H1 (cell line): ENCODE measurements at regions not wholly inside any gene's neighbourhood (a gene's known extent, or its start where the extent isn't known, plus 50 kb on each side); places are given as distances from the start of the nearest gene placed in this dataset.
A peak's percentile ranks its signal among the peaks of the same experiment; 100 is the strongest.

Experiments used
- CTCF ChIA-PET: fragments of 300-600 bp; sonication (Branson Sonifier 250); formaldehyde crosslinking; loops from one replicate; lab custom pipeline; 2021; ENCODE audit not compliant: partially characterized antibody; lab: Charles Lee
- POLR2A ChIA-PET: fragments of 300-600 bp; sonication (Branson Sonifier 250); formaldehyde crosslinking; loops from one replicate; lab custom pipeline; 2021; ENCODE audit warnings: inconsistent platforms; ENCODE audit not compliant: partially characterized antibody; lab: Charles Lee
- DNase-seq, 2 experiments: peaks; one replicate each; pipeline versions ENCODE4 v3.0.0 to v3.0.0-alpha.2; 2010 to 2022; ENCODE audit warnings: low spot score in 2 of 2, low read depth in 1 of 2, mixed read lengths in 1 of 2
- FAIRE-seq: peaks from 2 replicates; lab custom pipeline; 2011; peaks lifted over from hg19 to GRCh38; lab: Jason Lieb, UNC
- H2AFZ ChIP-seq: 2 replicates; pipeline ENCODE4 v1.8.1; 2012; ENCODE audit warnings: low read length, inconsistent platforms
- H2AK5ac ChIP-seq: 2 replicates; pipeline ENCODE4 v1.6.1; 2013; ENCODE audit warnings: low read depth, low read length
- H2BK120ac ChIP-seq: replicated peaks from 2 replicates; pipeline ENCODE3; 2013; ENCODE audit warnings: low read depth, low read length, inconsistent platforms
- H2BK12ac ChIP-seq: 2 replicates; pipeline ENCODE4 v1.6.1; 2013; ENCODE audit warnings: low read depth, low read length
- H2BK15ac ChIP-seq: 2 replicates; pipeline ENCODE4 v1.6.1; 2013; ENCODE audit warnings: low read length
- H2BK20ac ChIP-seq: 2 replicates; pipeline ENCODE4 v1.6.1; 2013; ENCODE audit warnings: low read length
- H2BK5ac ChIP-seq: 2 replicates; pipeline ENCODE4 v1.6.1; 2013; ENCODE audit warnings: low read depth, low read length
- H3K14ac ChIP-seq: 2 replicates; pipeline ENCODE4 v1.6.1; 2013; ENCODE audit warnings: inconsistent platforms; ENCODE audit not compliant: insufficient read length
- H3K18ac ChIP-seq: 2 replicates; pipeline ENCODE4 v1.6.1; 2013; ENCODE audit warnings: low read length; ENCODE audit errors: extremely low read depth
- H3K23ac ChIP-seq: 2 replicates; pipeline ENCODE4 v1.6.1; 2013; ENCODE audit warnings: inconsistent platforms; ENCODE audit not compliant: insufficient read length
- H3K23me2 ChIP-seq: 2 replicates; pipeline ENCODE4 v1.6.1; 2013; ENCODE audit warnings: low read depth, low read length
- H3K27ac ChIP-seq: 2 replicates; pipeline ENCODE4 v1.6.1; 2011; ENCODE audit warnings: low read depth, low read length, inconsistent platforms
- H3K27me3 ChIP-seq, 4 experiments: replicated peaks in 1 of 4; 1 replicate in 1 of 4; 2 replicates in 3 of 4; pipeline versions ENCODE4 v1.6.1 to v1.8.1; 2011 to 2013; ENCODE audit warnings: low read length in 3 of 4, mild to moderate bottlenecking in 3 of 4, inconsistent platforms in 2 of 4, mixed read lengths in 2 of 4, moderate library complexity in 1 of 4; ENCODE audit not compliant: control insufficient read depth in 3 of 4, insufficient read depth in 3 of 4; ENCODE audit errors: extremely low read depth in 1 of 4
- H3K36me3 ChIP-seq, 4 experiments: 2 replicates each; pipeline versions ENCODE4 v1.6.1 to v1.8.1; 2011 to 2013; ENCODE audit warnings: mild to moderate bottlenecking in 4 of 4, low read length in 3 of 4, moderate library complexity in 2 of 4, control low read depth in 1 of 4, inconsistent platforms in 1 of 4; ENCODE audit not compliant: insufficient read depth in 4 of 4, control insufficient read depth in 2 of 4
- H3K4ac ChIP-seq: replicated peaks from 2 replicates; pipeline ENCODE3; 2013; ENCODE audit warnings: low read length, low read depth, mixed read lengths, inconsistent platforms; ENCODE audit not compliant: insufficient read length
- H3K4me1 ChIP-seq, 4 experiments: replicated peaks in 1 of 4; 1 replicate in 1 of 4; 2 replicates in 3 of 4; pipeline versions ENCODE4 v1.6.1 to v1.8.1; 2011 to 2013; ENCODE audit warnings: low read length in 3 of 4, inconsistent platforms in 2 of 4, mixed read lengths in 1 of 4; ENCODE audit not compliant: insufficient read depth in 4 of 4, control insufficient read depth in 3 of 4
- H3K4me2 ChIP-seq, 2 experiments: 2 replicates each; pipeline versions ENCODE4 v1.6.1 to v1.8.1; 2011 to 2013; ENCODE audit warnings: low read depth in 2 of 2, low read length in 2 of 2, control low read depth in 1 of 2, inconsistent platforms in 1 of 2, mild to moderate bottlenecking in 1 of 2; ENCODE audit not compliant: insufficient read depth in 1 of 2
- H3K4me3 ChIP-seq, 4 experiments: fragments of 200-600, 300-600 bp in 1 of 4; sonication (generic), shearing (Covaris generic), sonication (Bioruptor Twin) in 1 of 4; 2 replicates each; pipeline versions ENCODE4 v1.5.1 to v1.8.1; 2011 to 2016; ENCODE audit warnings: low read length in 4 of 4, low read depth in 3 of 4, control low read depth in 2 of 4, inconsistent platforms in 2 of 4, mild to moderate bottlenecking in 2 of 4, mixed read lengths in 1 of 4, moderate library complexity in 1 of 4; ENCODE audit not compliant: insufficient read depth in 2 of 4; ENCODE audit errors: extremely low read depth in 1 of 4
- H3K56ac ChIP-seq: replicated peaks from 2 replicates; pipeline ENCODE3; 2013; ENCODE audit warnings: low read depth, mild to moderate bottlenecking, mixed read lengths, low read length, inconsistent platforms; ENCODE audit not compliant: insufficient read length
- H3K79me1 ChIP-seq: 2 replicates; pipeline ENCODE4 v1.6.1; 2013; ENCODE audit warnings: low read depth, low read length, control low read depth
- H3K79me2 ChIP-seq, 2 experiments: 2 replicates each; pipeline versions ENCODE4 v1.6.1 to v1.8.1; 2012 to 2013; ENCODE audit warnings: low read length in 2 of 2, mild to moderate bottlenecking in 2 of 2, inconsistent platforms in 1 of 2; ENCODE audit not compliant: insufficient read depth in 2 of 2, control insufficient read depth in 1 of 2
- H3K9ac ChIP-seq, 4 experiments: replicated peaks in 1 of 4; 1 replicate in 1 of 4; 2 replicates in 3 of 4; pipeline versions ENCODE4 v1.6.1 to v1.8.1; 2011 to 2013; ENCODE audit warnings: low read depth in 3 of 4, low read length in 3 of 4, control low read depth in 2 of 4, mild to moderate bottlenecking in 2 of 4, moderate library complexity in 2 of 4, inconsistent platforms in 1 of 4; ENCODE audit errors: extremely low read depth in 1 of 4
- H3K9me3 ChIP-seq, 2 experiments: 2 replicates each; pipeline versions ENCODE4 v1.6.1 to v1.8.1; 2012 to 2013; ENCODE audit warnings: mild to moderate bottlenecking in 2 of 2, moderate library complexity in 2 of 2, control low read depth in 1 of 2, inconsistent platforms in 1 of 2, low read depth in 1 of 2, low read length in 1 of 2, mixed read lengths in 1 of 2; ENCODE audit not compliant: insufficient read depth in 2 of 2
- H4K20me1 ChIP-seq, 2 experiments: replicated peaks in 1 of 2; 2 replicates each; pipeline versions ENCODE3 to v1.8.1; 2011 to 2013; ENCODE audit warnings: inconsistent platforms in 2 of 2, low read length in 2 of 2, mild to moderate bottlenecking in 1 of 2; ENCODE audit not compliant: insufficient read depth in 2 of 2, control insufficient read depth in 1 of 2
- H4K5ac ChIP-seq: 2 replicates; pipeline ENCODE4 v1.6.1; 2013; ENCODE audit warnings: low read length, low read depth, mixed read lengths, inconsistent platforms; ENCODE audit not compliant: insufficient read length
- H4K8ac ChIP-seq: 2 replicates; pipeline ENCODE4 v1.8.0; 2013; ENCODE audit warnings: mild to moderate bottlenecking, moderate library complexity, low read length, inconsistent platforms; ENCODE audit not compliant: insufficient read depth; ENCODE audit errors: extremely low read depth
- H4K91ac ChIP-seq: replicated peaks from 2 replicates; pipeline ENCODE3; 2013; ENCODE audit warnings: low read length, mixed read lengths, inconsistent platforms; ENCODE audit not compliant: insufficient read length
- EP300 ChIP-seq, 2 experiments: IDR thresholded peaks; 1 replicate in 1 of 2; 2 replicates in 1 of 2; pipeline ENCODE4 v1.6.1; 2011 to 2012; ENCODE audit warnings: low read depth in 2 of 2, low read length in 2 of 2, mild to moderate bottlenecking in 2 of 2, borderline replicate concordance in 1 of 2, inconsistent platforms in 1 of 2, moderate library complexity in 1 of 2
- HDAC6 ChIP-seq: IDR thresholded peaks from one replicate; pipeline ENCODE4 v1.7.1; 2012; ENCODE audit warnings: low read depth, mild to moderate bottlenecking, inconsistent platforms, low read length, moderate library complexity
- SAP30 ChIP-seq: fragments of 300-600 bp; sonication (generic); IDR thresholded peaks from 2 replicates; pipeline ENCODE4 v1.7.1; 2012; ENCODE audit warnings: low read length, moderate library complexity, mild to moderate bottlenecking, inconsistent platforms; ENCODE audit not compliant: insufficient read depth, insufficient replicate concordance
- SP1 ChIP-seq: IDR thresholded peaks from 2 replicates; pipeline ENCODE4 v1.6.1; 2011; ENCODE audit warnings: low read depth, low read length
- SRF ChIP-seq: IDR thresholded peaks from 2 replicates; pipeline ENCODE4 v1.6.1; 2011; ENCODE audit warnings: mild to moderate bottlenecking, low read depth, low read length, moderate library complexity
- ZNF274 ChIP-seq: IDR thresholded peaks from 2 replicates; pipeline ENCODE4 v1.7.0; 2012; ENCODE audit warnings: low read length, borderline replicate concordance; ENCODE audit errors: extremely low read depth
- WGBS, 2 experiments: shearing (Covaris generic) in 1 of 2; methylation state at CpG; one replicate each; pipeline versions ENCODE4 v1.1.6 to v1.1.7; 2013 to 2015; ENCODE audit warnings: low lambda C conversion rate in 2 of 2, mixed read lengths in 2 of 2, inconsistent platforms in 1 of 2, low coverage in 1 of 2, missing lambda C conversion rate in 1 of 2; ENCODE audit not compliant: insufficient replicate concordance in 2 of 2, insufficient coverage in 1 of 2, insufficient read length in 1 of 2; ENCODE audit errors: extremely low coverage in 1 of 2, missing lambda C conversion rate in 1 of 2; 5-methylcytosine and 5-hydroxymethylcytosine counted together

- no peak overlapping the region for H3K4me3 ChIP-seq
- ChIA-PET POLR2A (no interaction called here), CTCF (no interaction called here)
- WGBS, 2 experiments, result 96% methylated on average over 2 of the region's 2 CpGs; no CpG with 5 or more reads in 1 of the 2 experiments
- FAIRE-seq (no peak), DNase-seq (no peak)
- H3K4ac ChIP-seq, result no peak overlapping the region
- H3K14ac ChIP-seq, result no peak overlapping the region
- H3K23ac ChIP-seq, result no peak overlapping the region
- no peak overlapping the region for H2AK5ac ChIP-seq
- H3K36me3 ChIP-seq, result no peaks in the 10 kb centered on the region
- H4K20me1 ChIP-seq, result no peaks in the 10 kb centered on the region
- H4K8ac ChIP-seq, result no peak overlapping the region
- peak overlapping the region; percentile 17; the same call in 1 of the 2 replicates for H2AFZ ChIP-seq
- peaks cover 0 to 3% (median 0%) of the 10 kb centered on the region in 4 experiments; a peak in 1 of 7 replicates for H3K4me1 ChIP-seq
- no peaks in the 10 kb centered on the region for H3K79me1 ChIP-seq
- no peak overlapping the region for H3K56ac ChIP-seq
- H3K27me3 ChIP-seq, result no peaks in the 10 kb centered on the region
- no peak overlapping the region for H4K5ac ChIP-seq
- H3K79me2 ChIP-seq, result no peaks in the 10 kb centered on the region
- no peak overlapping the region for H2BK120ac ChIP-seq
- H2BK5ac ChIP-seq, result no peak overlapping the region
- no peak for TF ChIP-seq ZNF274
- no peak for TF ChIP-seq HDAC6
- TF ChIP-seq SAP30, result no peak
- TF ChIP-seq SRF, result no peak
- TF ChIP-seq SP1, result no peak
- no peak for TF ChIP-seq EP300 (IDR thresholded peaks at IDR 0.05; ENCODE audit: borderline replicate concordance in 1 of 2, low read depth in 2 of 2, low read length in 2 of 2)
- no peak overlapping the region for H2BK20ac ChIP-seq
- no peak overlapping the region for H4K91ac ChIP-seq
- no peak overlapping the region for H2BK15ac ChIP-seq
- no peak overlapping the region for H3K27ac ChIP-seq
- no peak overlapping the region for H2BK12ac ChIP-seq
- H3K9me3 ChIP-seq, result no peaks in the 10 kb centered on the region
- H3K18ac ChIP-seq, result no peak overlapping the region
- H3K4me2 ChIP-seq, result no peak overlapping the region
- no peak overlapping the region for H3K9ac ChIP-seq
- no peaks in the 10 kb centered on the region for H3K23me2 ChIP-seq
Measured at GRCh38 chr14:42527141-42527540, 920.5 kb downstream of the LRFN5 start.
